ENCODE measurements at regions not wholly inside any gene's neighbourhood (a gene's known extent, or its start where the extent isn't known, plus 50 kb on each side); places are given as distances from the start of the nearest gene placed in this dataset.

DNA sequence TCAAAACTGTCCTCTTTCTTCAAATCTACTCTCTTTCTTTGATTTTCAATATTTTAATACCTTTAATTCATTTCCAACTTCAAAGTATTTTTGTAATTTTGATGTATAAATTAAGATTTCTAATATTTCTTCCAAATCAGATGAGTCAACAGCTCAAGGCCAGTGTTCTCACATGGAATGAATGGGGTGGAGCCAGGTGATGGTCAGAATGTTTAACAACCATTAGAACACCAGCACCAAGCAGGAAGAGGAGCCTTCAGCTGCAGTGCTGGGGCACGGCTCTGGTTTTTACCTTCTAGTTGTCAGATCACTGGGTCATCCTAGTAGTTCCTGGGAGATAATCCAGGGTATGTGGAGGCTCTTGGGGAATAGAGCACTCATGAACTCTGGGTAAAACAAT lies 494.5 kb upstream of the PDZRN3 start:
- TF ChIP-seq, protein P1, sequence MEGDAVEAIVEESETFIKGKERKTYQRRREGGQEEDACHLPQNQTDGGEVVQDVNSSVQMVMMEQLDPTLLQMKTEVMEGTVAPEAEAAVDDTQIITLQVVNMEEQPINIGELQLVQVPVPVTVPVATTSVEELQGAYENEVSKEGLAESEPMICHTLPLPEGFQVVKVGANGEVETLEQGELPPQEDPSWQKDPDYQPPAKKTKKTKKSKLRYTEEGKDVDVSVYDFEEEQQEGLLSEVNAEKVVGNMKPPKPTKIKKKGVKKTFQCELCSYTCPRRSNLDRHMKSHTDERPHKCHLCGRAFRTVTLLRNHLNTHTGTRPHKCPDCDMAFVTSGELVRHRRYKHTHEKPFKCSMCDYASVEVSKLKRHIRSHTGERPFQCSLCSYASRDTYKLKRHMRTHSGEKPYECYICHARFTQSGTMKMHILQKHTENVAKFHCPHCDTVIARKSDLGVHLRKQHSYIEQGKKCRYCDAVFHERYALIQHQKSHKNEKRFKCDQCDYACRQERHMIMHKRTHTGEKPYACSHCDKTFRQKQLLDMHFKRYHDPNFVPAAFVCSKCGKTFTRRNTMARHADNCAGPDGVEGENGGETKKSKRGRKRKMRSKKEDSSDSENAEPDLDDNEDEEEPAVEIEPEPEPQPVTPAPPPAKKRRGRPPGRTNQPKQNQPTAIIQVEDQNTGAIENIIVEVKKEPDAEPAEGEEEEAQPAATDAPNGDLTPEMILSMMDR (optimal IDR thresholded peaks at IDR 0.05 in 1 of 3, IDR thresholded peaks at IDR 0.05 in 1 of 3, conservative IDR thresholded peaks at IDR 0.05 in 1 of 3; ENCODE audit: extremely low read depth in 1 of 3, insufficient read depth in 2 of 3, low read length in 3 of 3) = no peak
- no peak for TF ChIP-seq EZH2 (IDR thresholded peaks at IDR 0.05; ENCODE audit: low read length)
